22Rv1 (cell line): ENCODE measurements at regions not wholly inside any gene's neighbourhood (a gene's known extent, or its start where the extent isn't known, plus 50 kb on each side); places are given as distances from the start of the nearest gene placed in this dataset.

Source experiments
- CTCF ChIP-seq: fragments of 450-650 bp; IDR thresholded peaks from 2 replicates; pipeline ENCODE4 v1.5.1; 2017; ENCODE audit warnings: mild to moderate bottlenecking
- ZFX ChIP-seq: fragments of 450-650 bp; IDR thresholded peaks from 2 replicates; pipeline ENCODE4 v1.6.1; 2017; ENCODE audit warnings: antibody characterized with exemption, borderline replicate concordance

GRCh38 chr4:166546009-166546408, 673.0 kb downstream of the TLL1 start:
- no peak for TF ChIP-seq CTCF
- no peak for TF ChIP-seq ZFX
